ENCODE measurements at regions not wholly inside any gene's neighbourhood (a gene's known extent, or its start where the extent isn't known, plus 50 kb on each side); places are given as distances from the start of the nearest gene placed in this dataset.

DNA sequence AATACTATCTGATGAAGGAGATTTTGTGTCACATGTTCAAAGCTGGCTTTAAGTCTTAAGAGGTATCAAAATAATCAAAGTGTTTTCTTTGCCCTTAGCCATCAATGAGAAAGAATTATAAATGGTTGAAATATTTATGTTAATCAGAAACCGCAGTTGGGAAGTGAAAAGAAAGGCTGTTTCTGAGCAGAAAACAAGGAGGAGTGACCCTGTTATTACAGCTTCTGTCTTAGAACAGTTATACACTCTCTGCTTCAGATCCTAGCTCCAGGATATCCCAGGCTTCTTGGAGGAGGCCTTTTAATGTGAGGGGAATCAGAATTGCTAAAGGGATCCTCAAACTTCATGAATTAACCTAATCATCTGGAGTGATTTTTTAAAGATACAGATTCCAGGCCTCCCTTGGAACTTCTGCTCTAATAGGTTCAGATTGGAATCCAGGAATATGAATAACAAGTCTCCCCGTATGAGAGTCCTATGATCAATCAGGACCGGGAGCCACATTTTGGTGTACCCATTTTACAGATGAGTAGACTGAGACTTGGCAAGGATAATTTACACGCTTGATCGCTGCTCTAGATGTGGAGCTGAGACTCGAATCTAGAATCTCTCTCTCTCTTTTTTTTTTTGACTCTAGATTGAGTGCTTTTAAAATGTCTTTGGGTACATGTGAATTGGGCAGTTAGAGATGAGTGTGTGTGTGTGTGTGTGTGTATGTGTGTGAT lies 50.8 kb upstream of the JAG1 start:
- DNase-seq (ENCODE audit: low read depth) = no peak

DNA sequence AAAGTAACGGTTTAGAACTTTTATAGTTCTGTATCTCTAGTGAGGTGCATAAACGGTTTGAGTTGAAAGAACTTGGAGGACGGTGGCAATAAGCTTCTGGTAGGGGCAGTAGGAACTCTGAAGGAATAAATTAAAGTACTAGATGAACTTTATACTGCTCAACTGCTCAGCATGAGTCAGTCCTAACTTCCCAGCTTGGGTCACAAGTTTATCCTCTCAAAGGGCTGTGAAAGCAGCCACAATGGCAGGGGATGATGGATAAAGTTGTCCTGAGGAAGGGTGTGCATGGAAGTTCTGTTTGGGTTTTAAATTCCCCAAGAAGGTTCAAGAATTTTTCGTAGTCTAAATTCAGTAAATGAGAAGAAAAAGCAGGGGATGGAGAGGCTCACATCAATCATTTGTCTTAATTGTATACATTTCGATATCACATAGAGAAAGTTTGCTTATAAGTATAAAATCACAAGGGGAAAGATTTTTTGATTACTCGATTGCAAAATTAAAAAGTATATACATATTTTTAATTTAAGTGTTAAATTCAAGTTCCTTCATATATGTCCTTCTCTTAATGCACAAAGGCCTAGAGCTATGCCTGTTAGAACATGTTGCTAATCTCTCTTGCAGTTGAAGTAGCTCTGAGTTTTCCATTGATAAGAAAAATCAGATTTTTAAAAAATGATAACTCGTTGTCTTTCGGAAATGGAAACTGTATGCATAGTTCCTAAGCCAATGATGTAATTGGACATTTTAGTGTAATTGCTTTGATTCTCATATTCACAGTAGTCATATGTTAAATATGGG lies 55.3 kb upstream of the JAG1 start:
- DNase-seq (ENCODE audit: low read depth) = no peak

DNA sequence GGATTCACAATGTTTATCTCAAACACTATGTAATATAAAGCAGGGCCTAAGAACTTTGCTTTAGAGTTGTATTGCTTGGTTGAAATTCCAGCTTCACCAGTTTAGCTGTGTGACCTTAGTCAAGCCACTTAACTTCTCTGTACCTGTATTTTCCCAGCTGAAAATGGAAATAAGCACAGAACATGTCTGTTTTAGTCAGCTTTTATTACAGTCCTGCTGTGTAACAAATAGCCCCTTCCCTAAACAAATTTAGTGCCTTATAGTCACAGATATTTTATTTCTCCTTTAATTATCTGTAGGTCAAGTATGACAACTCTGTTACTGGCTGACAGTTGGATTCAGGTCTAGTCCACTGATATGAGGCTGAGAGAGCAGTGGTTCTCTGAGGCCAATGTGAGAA lies 56.0 kb upstream of the JAG1 start:
- no peak for DNase-seq (ENCODE audit: low read depth)

DNA sequence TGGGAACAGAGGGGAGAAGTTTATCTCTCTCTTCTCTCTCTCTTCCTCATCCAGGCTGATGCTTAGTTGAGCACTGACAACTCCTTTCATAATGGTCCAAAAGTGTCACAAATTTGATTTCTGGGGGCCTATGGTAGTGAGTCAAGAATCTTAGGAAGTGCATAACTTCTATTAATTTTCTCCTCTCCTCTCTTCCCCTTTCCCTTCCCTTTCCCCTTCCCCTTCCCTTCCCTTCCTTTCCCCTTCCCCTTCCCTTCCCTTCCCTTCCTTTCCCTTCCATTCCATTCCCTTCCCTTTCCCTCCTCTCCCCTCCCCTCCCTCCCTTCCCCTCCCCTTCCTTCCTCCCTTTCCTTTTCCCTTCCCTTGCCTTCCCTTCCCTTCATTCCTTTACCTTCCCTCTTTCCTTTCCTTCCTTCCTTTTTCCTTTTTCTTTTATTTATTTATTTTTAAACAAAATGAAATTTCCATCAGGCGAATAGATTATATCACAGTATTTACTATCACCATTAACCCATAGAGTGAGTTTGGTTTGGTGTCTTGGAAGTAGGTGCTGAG lies 56.9 kb upstream of the JAG1 start:
- no peak for DNase-seq (ENCODE audit: low read depth)

DNA sequence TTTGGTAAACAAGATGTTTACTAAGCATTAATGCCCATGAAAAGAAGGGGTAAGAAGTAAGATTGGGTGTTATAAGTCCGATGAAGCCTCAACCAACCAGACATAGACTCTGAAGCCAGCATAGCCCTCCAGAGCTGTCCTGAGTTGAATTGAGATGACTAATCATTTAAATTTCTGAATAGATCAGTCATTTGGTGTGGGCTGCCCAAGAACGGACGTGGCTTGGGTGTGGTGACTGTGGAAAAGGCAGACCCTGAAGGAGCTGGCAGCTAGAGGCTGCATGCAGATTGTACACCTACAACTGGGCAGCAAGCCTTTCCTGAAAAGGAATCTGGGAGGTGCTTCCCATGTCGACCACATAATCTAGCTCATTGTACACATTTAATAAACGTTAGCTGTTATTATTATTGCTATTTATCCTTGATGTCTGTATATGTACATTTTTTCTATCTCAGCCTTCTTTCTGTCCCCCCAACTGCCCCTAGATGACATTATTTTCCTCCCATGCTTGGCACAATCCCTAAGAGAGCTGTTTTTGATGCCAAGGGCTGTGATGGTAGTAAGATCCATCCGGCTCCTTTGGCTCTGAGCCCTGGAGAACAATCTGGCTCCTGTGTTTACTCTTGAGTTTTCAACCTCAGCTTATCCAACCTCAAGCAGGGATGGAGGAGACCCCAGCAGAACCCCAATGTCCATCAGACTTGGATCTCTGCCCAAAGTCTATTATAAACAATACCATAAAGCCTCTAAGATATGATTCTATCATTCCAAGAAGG lies 57.6 kb upstream of the JAG1 start:
- DNase-seq (ENCODE audit: low read depth) = no peak

DNA sequence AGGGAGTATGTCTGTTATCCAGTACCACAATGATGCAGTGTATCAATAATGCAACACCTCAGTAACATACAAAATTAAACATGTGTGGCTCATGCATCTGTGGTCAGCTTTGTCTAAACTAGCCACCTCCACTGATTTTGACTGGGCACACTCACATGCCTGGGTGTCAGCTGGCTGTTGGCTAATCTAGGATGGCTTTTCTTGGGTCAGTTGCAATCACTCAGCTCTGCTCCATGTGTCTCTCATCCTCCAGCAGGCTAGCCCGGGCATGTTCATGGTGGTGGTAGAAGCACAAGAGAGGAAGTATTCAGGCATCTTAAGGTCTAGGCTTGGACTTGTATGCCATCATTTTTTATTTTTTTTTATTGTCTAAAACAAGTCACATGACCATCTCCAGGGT lies 59.3 kb upstream of the JAG1 start:
- no peak for DNase-seq (ENCODE audit: low read depth)

DNA sequence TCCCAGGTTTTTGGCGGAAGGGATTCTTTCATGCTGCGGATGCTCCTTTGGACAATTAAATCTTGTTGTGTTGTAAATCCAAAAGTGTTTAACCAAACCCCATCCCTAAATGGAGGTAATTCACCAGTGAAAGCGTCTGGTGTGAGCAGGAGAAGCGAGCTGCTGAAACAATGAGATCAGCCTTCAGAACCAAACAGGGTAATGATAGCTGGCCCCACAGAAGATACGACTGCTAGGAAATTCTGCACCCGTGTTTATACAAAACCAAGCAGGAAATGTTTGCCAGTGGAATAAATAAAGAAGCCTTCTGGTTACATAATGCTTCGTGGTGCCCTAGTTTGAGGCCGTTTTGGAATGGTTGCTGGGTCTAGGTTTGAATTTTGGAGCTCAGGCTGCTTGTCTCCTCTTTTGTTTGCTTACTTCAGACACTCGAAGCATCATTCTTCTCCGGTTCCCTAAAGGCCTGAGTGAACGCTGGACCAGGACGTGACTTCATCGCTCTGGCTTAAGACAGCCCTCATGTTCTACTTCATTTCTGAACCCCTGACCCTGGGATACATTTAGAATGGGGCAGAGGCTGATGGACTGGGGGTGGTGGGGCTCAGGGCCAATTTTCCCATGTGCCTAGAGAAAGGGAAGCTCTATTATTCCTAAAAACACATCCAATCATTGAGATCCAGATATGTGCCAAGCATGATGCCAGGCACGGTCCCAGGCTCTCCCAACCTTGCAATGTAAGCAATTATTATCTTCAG lies 61.6 kb upstream of the JAG1 start:
- DNase-seq (ENCODE audit: low read depth) = no peak

DNA sequence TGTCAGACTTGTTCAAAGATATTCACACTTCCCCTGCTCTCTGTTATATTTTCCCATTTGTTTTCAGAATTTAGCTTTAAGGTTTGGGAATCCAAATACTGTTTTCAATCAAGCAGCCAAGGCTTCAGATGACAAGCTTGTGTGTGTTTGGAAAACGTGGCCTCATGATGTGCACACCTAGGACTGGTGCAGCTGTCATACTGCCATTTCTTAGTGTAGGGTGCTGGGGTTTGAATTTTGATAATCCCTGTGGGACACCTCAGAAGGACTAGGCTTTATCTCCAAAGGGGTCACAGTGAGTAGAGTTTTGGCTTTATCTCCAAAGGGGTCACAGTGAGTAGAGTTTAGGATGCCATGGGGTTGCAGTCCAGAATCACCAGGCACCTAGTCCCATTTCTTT lies 65.3 kb upstream of the JAG1 start:
- DNase-seq (ENCODE audit: low read depth) = no peak

DNA sequence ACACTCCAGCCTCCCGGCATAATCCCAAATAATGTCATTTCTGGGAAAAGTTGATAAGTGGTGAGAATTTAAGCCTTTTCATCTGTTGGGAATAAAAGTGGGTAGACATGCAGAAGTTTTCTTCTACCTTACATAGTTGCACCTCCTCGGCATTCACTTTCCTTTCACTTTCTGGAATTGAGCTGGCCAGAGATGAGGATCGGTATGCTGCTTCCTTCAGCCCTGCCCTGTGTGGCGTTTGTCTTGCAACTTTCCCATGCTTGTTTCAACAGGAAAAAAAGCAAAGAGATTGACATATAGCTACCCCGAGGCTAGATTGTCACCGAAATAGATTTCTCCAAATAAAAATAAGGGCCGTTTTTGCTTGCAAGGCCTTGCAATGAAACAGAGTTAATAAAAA lies 65.8 kb upstream of the JAG1 start:
- peak; percentile 8 for DNase-seq (ENCODE audit: low read depth)

DNA sequence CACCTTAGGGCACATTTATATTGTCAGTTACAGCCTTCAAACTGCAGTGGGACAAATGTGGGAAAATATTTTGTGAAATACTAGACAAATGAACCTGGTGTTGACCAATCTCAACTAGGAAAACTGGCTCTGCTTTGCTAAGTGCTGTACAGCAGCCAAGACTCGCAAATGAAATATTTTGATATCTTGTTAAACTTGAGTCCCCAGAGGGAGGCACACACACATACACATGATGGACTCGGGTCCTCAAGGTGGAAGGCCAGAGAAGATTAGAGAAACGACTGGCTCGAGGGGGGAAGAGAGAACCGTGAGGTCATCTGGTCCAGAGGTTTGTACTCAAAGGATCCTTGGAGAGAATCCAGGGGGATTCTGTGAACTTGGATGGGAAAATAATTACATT lies 67.3 kb upstream of the JAG1 start:
- no peak for DNase-seq (ENCODE audit: low read depth)

DNA sequence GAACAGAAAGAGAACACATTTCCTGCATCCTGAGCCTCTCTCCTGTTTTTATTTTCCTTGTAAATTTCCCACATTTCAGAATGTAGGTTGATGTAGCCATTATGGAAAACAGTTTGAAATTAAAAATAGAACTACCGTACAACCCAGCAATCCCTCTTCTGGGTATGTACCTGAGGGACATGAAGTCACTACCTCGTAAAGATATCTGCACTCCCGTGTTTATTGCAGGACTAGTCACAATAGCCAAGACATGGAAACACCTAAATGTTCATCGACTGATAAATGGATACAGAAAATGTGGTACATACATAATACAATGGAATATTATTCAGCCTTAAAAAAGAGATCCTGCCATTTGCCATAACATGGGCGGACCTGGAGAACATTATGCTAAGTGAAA lies 72.0 kb upstream of the JAG1 start:
- DNase-seq (ENCODE audit: low read depth) = no peak

DNA sequence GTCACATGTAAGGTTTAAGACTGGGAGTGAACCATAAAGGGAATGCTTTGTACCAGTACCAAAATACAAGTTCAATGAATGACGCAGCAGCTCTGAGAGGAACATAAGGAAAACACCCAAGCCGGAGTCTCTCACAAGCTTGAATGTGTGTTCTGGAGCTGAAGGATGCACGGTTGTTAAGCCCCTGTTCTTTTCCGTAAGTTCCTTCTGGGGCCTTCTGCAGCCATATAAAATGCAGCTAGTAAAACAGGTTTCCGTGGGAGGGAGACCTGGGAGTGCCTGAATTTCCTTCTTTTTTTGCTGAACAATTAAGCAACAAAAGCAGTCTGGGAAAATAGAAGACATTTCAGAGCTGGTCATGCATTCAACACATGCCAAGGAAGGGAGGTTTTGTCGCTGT lies 73.2 kb upstream of the JAG1 start:
- DNase-seq (ENCODE audit: low read depth) = no peak

DNA sequence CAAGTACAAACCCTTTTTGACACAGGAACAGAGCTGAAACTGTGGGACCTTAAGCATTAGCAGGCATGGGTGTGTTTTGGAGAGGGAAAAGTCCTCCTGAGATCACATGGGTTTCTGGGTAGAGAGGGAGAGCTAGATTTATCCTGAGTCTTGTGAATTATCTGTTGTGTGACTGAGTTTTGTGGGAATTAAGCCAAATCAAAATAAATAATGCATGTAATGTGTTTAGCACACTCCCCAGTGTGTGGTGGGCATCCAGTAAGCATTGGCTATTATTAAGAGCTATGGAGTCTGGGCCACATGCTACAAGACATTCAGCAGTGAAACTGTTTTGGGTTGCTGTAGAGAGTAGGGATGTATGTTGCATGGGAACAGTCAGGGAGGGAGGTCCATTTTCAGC lies 75.3 kb upstream of the JAG1 start:
- DNase-seq (ENCODE audit: low read depth) = no peak

DNA sequence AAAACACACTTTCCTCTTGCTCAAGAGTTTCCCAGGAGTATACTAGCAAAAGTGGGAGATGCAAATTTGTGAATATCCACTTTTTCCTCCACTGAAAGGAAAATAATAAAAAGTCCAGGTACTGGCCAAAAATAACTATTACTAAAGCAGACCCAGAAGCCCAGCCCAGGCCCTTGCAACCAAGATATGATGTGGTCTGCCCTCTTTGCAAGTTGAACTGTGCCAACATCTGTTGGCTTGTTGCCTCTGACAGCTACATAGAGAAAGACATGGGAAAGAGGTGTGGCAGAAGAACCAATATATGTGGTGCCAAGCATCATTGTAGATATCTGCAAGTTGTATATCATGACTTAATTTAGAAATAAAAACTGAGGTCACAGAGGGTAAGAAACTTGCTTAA lies 78.4 kb upstream of the JAG1 start:
- DNase-seq (ENCODE audit: low read depth) = no peak

DNA sequence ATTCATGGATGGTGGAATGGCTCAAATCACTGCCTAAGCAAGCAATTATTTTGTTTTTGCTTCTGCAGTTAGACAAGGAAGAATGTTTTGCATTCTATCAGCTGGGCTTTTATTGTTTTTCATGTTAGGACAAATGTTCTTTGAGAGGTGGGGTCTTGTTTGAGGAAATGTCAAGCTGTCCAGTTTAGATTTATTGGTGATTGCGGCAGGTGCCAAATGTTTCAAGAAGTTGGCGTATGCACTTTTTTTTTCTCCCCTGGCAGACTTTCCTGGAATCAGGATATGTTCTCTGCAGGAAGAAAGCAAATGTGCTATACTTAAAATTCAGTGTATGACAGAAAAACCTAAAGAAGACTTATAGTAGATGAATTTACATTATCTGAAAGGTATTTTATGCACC lies 81.0 kb upstream of the JAG1 start:
- no peak for DNase-seq (ENCODE audit: low read depth)

DNA sequence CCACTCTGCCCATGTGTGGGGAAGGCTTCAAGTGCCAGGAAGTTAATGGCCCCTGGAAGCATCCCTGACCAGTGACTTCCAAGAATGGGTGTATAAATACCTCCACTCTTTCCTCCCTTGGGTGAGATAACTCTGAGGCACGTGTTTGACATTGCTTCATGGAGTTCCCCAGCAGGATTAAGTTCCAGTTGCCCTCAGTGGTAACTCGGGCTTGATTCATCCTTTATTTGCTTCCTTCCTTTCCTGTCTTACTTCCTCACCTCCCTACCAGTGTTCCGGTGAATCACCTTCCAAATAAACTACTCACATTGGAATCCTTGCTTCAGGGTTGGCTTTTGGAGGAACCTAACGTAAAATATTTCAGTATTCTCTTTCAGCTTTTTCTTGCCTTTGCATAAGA lies 84.6 kb upstream of the JAG1 start:
- DNase-seq (ENCODE audit: low read depth) = no peak

DNA sequence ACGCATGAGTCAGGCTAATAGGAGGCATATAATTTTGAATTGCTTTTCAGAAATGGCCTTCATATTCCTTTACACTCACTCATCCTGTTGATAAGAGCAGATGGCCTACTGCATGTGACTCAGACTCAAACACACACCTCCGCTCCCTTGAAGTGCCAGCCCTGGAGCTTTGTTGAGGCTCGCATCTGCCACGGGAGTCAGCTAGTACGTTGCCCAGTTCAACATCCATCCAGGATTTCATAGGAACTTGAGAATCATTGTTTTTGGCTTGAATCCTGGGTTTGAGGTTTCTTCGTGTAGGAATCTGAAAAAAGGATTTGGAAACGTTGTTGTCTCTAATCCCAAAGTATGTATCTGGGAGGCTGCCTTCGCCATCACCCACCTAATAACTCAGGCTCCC lies 87.4 kb upstream of the JAG1 start:
- peak; percentile 86 for DNase-seq (ENCODE audit: low read depth)

DNA sequence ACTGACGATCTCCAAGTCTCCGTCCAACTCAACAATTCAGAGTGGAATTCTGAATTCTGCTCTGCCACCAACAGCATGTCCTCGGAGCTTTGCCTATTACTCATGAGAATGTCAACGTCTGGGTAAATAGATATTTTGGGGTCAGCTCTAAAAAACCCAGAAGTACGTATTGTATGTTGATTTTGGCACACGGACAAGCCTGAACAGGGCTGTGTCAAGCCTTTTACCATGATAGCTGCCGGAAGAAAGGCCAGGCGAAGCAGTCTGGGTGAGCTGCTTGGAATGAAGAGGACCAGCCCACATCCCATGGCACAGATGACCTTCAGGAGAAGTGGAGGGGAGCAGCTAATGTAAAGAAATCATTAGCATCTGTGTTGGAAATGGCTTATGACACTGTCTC lies 88.0 kb upstream of the JAG1 start:
- peak; percentile 7 for DNase-seq (ENCODE audit: low read depth)

DNA sequence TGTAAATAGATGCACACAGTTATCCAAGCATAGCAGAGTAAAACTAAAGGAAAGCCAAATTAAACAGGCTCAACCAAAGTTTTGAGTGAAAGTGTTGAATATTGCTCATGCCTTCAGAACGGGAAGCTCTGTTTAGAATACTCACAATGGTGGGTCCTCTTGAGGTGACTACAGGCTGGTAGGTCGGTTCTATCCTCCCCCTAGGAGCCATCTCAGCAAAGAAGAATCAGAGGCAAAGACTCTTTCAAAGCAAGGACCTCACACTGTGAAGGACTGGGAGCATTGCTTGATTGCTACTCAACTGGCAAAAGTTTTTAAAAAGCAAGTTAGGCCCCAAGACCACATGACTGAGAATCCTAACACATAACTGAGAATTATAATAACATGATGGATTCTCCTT lies 88.4 kb upstream of the JAG1 start:
- DNase-seq (ENCODE audit: low read depth) = no peak

DNA sequence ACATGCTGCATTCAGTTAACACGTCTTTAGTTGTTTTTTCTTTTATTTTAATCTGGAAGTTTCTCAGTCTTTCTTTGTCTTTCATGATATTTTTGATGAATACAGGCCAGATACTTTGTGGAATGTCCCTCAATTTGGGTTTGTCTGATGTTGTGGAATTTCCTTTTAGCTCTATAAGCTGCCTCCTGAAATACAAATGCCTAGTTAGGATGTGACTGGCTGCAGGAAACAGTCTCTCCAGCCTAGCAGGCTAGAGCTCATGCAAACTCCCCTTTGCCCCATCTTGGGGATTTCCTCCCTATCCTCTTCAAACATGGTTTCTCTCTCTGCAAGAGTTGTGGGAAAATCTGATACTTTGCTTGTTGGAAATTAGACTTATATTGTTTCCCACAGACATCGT lies 89.3 kb upstream of the JAG1 start:
- no peak for DNase-seq (ENCODE audit: low read depth)

DNA sequence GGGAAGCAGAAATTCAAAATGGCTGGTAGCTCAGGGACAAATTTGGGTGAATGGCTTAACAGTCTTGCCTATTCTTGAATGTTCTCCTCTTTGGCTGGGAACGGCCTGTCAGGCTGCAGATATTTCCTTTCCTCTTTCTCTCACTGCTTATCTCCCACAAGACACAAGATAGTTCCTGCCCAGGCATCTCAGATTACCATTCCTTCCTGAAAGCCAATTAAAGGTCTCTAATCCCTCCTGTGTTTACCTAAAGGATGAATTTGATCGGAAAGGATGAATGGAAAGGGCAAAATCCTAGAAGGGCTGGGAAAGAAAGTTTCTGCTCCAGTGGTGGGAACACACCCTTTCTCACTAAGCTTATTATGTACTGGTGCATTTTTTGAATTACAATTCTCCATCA lies 95.9 kb upstream of the JAG1 start:
- no peak for DNase-seq (ENCODE audit: low read depth)

DNA sequence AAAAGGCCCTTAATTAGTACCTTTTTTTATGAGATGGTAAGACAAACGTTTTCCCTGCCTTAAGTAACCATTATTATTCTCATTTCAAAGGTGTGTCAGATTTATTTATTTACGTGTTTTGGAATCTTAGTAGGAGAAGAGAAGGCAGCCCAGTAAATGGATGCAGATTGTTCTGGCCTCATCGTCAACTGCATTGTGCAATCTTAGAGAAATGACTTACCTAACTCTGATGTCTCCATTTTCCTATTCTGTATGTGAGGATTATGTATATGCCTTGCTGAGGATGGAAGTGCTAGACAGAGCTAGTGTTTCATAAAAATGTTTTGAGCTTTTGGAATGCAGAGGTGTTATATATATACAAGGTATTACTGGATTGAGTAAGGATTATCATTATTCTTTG lies 97.0 kb upstream of the JAG1 start:
- no peak for DNase-seq (ENCODE audit: low read depth)
